DMS 273 (cell line): ENCODE measurements at regions not wholly inside any gene's neighbourhood (a gene's known extent, or its start where the extent isn't known, plus 50 kb on each side); places are given as distances from the start of the nearest gene placed in this dataset.
A peak's percentile ranks its signal among the peaks of the same experiment; 100 is the strongest.
"Not testable (repeated sequence)": the region's sequence is repeated elsewhere in the genome, so short reads cannot be mapped to it uniquely, and the experiment has no call there.

ENCODE experiments used
- DNase-seq: peaks from one replicate; lab custom pipeline; 2025; ENCODE audit not compliant: unreplicated experiment; lab: John Stamatoyannopoulos, UW

- no peak for DNase-seq
These were observed 54.1 kb upstream of the SHLD1 start for GRCh38 chr20:5696011-5696559.

GRCh38 chr20:5691918-5692618 lies 58.1 kb upstream of the SHLD1 start:
- no peak for DNase-seq

- no peak for DNase-seq
These were observed 60.7 kb upstream of the SHLD1 start for GRCh38 chr20:5689463-5689862.

GRCh38 chr20:5688431-5688972 lies 61.7 kb upstream of the SHLD1 start:
- DNase-seq, result no peak

- DNase-seq, result no peak
These were observed 62.3 kb upstream of the SHLD1 start for GRCh38 chr20:5687884-5688283.

- no peak for DNase-seq
These were observed 63.7 kb upstream of the SHLD1 start for GRCh38 chr20:5686384-5687105.

GRCh38 chr20:5682556-5682955 lies 67.6 kb upstream of the SHLD1 start:
- not testable (repeated sequence) for DNase-seq

GRCh38 chr20:5680192-5680591 lies 69.4 kb upstream of the GPCPD1 start:
- DNase-seq, result no peak

GRCh38 chr20:5678777-5679176 lies 68.0 kb upstream of the GPCPD1 start:
- no peak for DNase-seq

- DNase-seq, result not testable (repeated sequence)
These were observed 67.1 kb upstream of the GPCPD1 start for GRCh38 chr20:5677944-5678343.

- DNase-seq, result no peak
These were observed 66.6 kb upstream of the GPCPD1 start for GRCh38 chr20:5677389-5677788.

GRCh38 chr20:5675103-5676091 lies 64.6 kb upstream of the GPCPD1 start:
- no peak for DNase-seq

GRCh38 chr20:5674176-5674660 lies 63.4 kb upstream of the GPCPD1 start:
- no peak for DNase-seq

GRCh38 chr20:5670874-5671273 lies 60.1 kb upstream of the GPCPD1 start:
- no peak for DNase-seq

GRCh38 chr20:5670036-5670536 lies 59.3 kb upstream of the GPCPD1 start:
- no peak for DNase-seq

- no peak for DNase-seq
These were observed 57.7 kb upstream of the GPCPD1 start for GRCh38 chr20:5668529-5668868.

- no peak for DNase-seq
These were observed 57.1 kb upstream of the GPCPD1 start for GRCh38 chr20:5667705-5668528.

GRCh38 chr20:5665417-5665816 lies 54.6 kb upstream of the GPCPD1 start:
- DNase-seq, result no peak

GRCh38 chr20:5663396-5663795 lies 52.6 kb upstream of the GPCPD1 start:
- no peak for DNase-seq

GRCh38 chr20:5662769-5663168 lies 52.0 kb upstream of the GPCPD1 start:
- peak; percentile 51 for DNase-seq
